ENCODE measurements at regions not wholly inside any gene's neighbourhood (a gene's known extent, or its start where the extent isn't known, plus 50 kb on each side); places are given as distances from the start of the nearest gene placed in this dataset.

- H3K4me3 ChIP-seq (replicated peaks in 1 of 3), result no peak overlapping the region
- intact Hi-C loops (cut with DNase I), result no loop called here
- TF ChIP-seq POLR2A (IDR thresholded peaks at IDR 0.05) (no peak), CTCF (IDR thresholded peaks at IDR 0.05) (no peak)
- no peak overlapping the region for H3K27ac ChIP-seq
- H3K36me3 ChIP-seq, result no peaks in the 10 kb centered on the region
- no peaks in the 10 kb centered on the region for H3K4me1 ChIP-seq
- no peaks in the 10 kb centered on the region for H3K27me3 ChIP-seq
- no peak for DNase-seq
- no peaks in the 10 kb centered on the region for H3K9me3 ChIP-seq
These were observed 242.5 kb downstream of the ADGRG6 start for GRCh38 chr6:142544199-142544838.

GRCh38 chr6:142545147-142545546 lies 243.3 kb downstream of the ADGRG6 start:
- Histone ChIP-seq H3K36me3 (no peaks in the 10 kb centered on the region), H3K4me1 (no peaks in the 10 kb centered on the region), H3K27ac (no peak overlapping the region), H3K9me3 (no peaks in the 10 kb centered on the region), H3K27me3 (no peaks in the 10 kb centered on the region), H3K4me3 (replicated peaks in 1 of 3) (no peak overlapping the region)
- 80 to 82% methylated on average over 4 of the region's 4 CpGs for WGBS, 2 donors
- intact Hi-C loops (cut with DNase I), result no loop called here
- TF ChIP-seq POLR2A (IDR thresholded peaks at IDR 0.05) (no peak), CTCF (IDR thresholded peaks at IDR 0.05) (no peak)
- DNase-seq, result no peak

- H3K27me3 ChIP-seq, result no peaks in the 10 kb centered on the region
- intact Hi-C loops (cut with DNase I), result no loop called here
- H3K36me3 ChIP-seq, result no peaks in the 10 kb centered on the region
- H3K27ac ChIP-seq, result no peak overlapping the region
- H3K4me1 ChIP-seq, result no peaks in the 10 kb centered on the region
- TF ChIP-seq CTCF (IDR thresholded peaks at IDR 0.05), result no peak
- TF ChIP-seq POLR2A (IDR thresholded peaks at IDR 0.05), result no peak
- H3K4me3 ChIP-seq (replicated peaks in 1 of 3), result no peak overlapping the region
- WGBS, 2 donors, result 28 to 38% methylated on average over 1 of the region's 1 CpG
- H3K9me3 ChIP-seq, result no peaks in the 10 kb centered on the region
- DNase-seq, result no peak
These were observed 246.8 kb downstream of the ADGRG6 start for GRCh38 chr6:142548566-142548965.

GRCh38 chr6:142550310-142551063 lies 248.7 kb downstream of the ADGRG6 start:
- H3K27ac ChIP-seq, result no peak overlapping the region
- no peaks in the 10 kb centered on the region for H3K9me3 ChIP-seq
- no peaks in the 10 kb centered on the region for H3K36me3 ChIP-seq
- H3K4me1 ChIP-seq, result no peaks in the 10 kb centered on the region
- no peak for TF ChIP-seq CTCF (IDR thresholded peaks at IDR 0.05)
- no peak for DNase-seq
- intact Hi-C loops (cut with DNase I), result no loop called here
- no peaks in the 10 kb centered on the region for H3K27me3 ChIP-seq
- 67 to 72% methylated on average over 7 of the region's 7 CpGs for WGBS, 2 donors
- H3K4me3 ChIP-seq (replicated peaks in 1 of 3), result no peak overlapping the region

GRCh38 chr6:142551274-142551811 lies 249.5 kb downstream of the ADGRG6 start:
- no peak for DNase-seq
- intact Hi-C loops (cut with DNase I), result no loop called here

More at GRCh38 chr6:142551274-142551811, 249.5 kb downstream of the ADGRG6 start:
- TF ChIP-seq CTCF (IDR thresholded peaks at IDR 0.05) (no peak), POLR2A (IDR thresholded peaks at IDR 0.05) (no peak)
- WGBS, 2 donors, result 75 to 84% methylated on average over 5 of the region's 9 CpGs
- H3K36me3 ChIP-seq, result no peaks in the 10 kb centered on the region
- H3K27me3 ChIP-seq, result no peaks in the 10 kb centered on the region
- H3K9me3 ChIP-seq, result no peaks in the 10 kb centered on the region
- no peak overlapping the region for H3K27ac ChIP-seq
- H3K4me1 ChIP-seq, result no peaks in the 10 kb centered on the region
- H3K4me3 ChIP-seq (replicated peaks in 1 of 3), result no peak overlapping the region

Data from thyroid gland (tissue), 4 donors.